IMR-90 (cell line): ENCODE measurements at regions not wholly inside any gene's neighbourhood (a gene's known extent, or its start where the extent isn't known, plus 50 kb on each side); places are given as distances from the start of the nearest gene placed in this dataset.

Source experiments
- ATAC-seq: fragments of 200-7000 bp; cut with Tn5 transposase; 2 replicates; pipeline ENCODE4 v1.9.1; 2020; ENCODE audit warnings: low read depth, mild to moderate bottlenecking, moderate library complexity
- BruUV-seq: library from RNA; stranded (reverse); fragments of 400-500 nt; replicated peaks from 2 replicates; lab custom pipeline; 2021; lab: Mats Ljungman, UMichigan
- CTCF ChIA-PET: fragments of 300-600 bp; formaldehyde crosslinking; extraction: SDS; loops from one replicate; lab custom pipeline; 2021; ENCODE audit warnings: antibody characterized with exemption; lab: Yijun Ruan, JAX
- POLR2A ChIA-PET: fragments of 300-600 bp; sonication (Branson Sonifier 250); formaldehyde crosslinking; loops from one replicate; lab custom pipeline; 2022; ENCODE audit warnings: antibody characterized with exemption; ENCODE audit not compliant: unreplicated experiment; lab: Charles Lee
- DNase-seq: peaks from one replicate; pipeline ENCODE4 v3.0.0; 2013
- H2AFZ ChIP-seq: replicated peaks from 2 replicates; pipeline ENCODE3; 2013; ENCODE audit warnings: low read length, mild to moderate bottlenecking; ENCODE audit not compliant: poor library complexity
- H2AK5ac ChIP-seq: 2 replicates; pipeline ENCODE4 v1.6.1; 2013; ENCODE audit warnings: low read depth, low read length, inconsistent platforms
- H2AK9ac ChIP-seq: replicated peaks from 2 replicates; pipeline ENCODE3; 2013; ENCODE audit warnings: mild to moderate bottlenecking, low read depth, low read length, moderate library complexity; ENCODE audit not compliant: poor library complexity
- H2BK120ac ChIP-seq: 2 replicates; pipeline ENCODE4 v1.6.1; 2013; ENCODE audit warnings: low read depth, low read length, inconsistent platforms
- H2BK15ac ChIP-seq: 3 replicates; pipeline ENCODE4 v1.6.1; 2013; ENCODE audit warnings: low read depth, low read length, inconsistent platforms
- H2BK20ac ChIP-seq: 2 replicates; pipeline ENCODE4 v1.6.1; 2013; ENCODE audit warnings: low read depth, mild to moderate bottlenecking, inconsistent platforms, low read length, moderate library complexity
- H2BK5ac ChIP-seq: 2 replicates; pipeline ENCODE4 v1.6.1; 2013; ENCODE audit warnings: mild to moderate bottlenecking, low read depth, low read length, inconsistent platforms; ENCODE audit not compliant: poor library complexity, severe bottlenecking
- H3K14ac ChIP-seq: replicated peaks from 2 replicates; pipeline ENCODE4 v1.6.1; 2013; ENCODE audit warnings: low read depth, low read length, inconsistent platforms
- H3K18ac ChIP-seq: 2 replicates; pipeline ENCODE4 v1.6.1; 2013; ENCODE audit warnings: low read depth, low read length, control low read depth
- H3K23ac ChIP-seq: 2 replicates; pipeline ENCODE4 v1.6.1; 2013; ENCODE audit warnings: low read depth, low read length, inconsistent platforms
- H3K27ac ChIP-seq: 2 replicates; pipeline ENCODE4 v1.5.1; 2013; ENCODE audit warnings: mild to moderate bottlenecking, control low read depth, low read length; ENCODE audit not compliant: insufficient read depth
- H3K27me3 ChIP-seq: 2 replicates; pipeline ENCODE4 v1.6.1; 2013; ENCODE audit warnings: low read length; ENCODE audit not compliant: control insufficient read depth, insufficient read depth
- H3K36me3 ChIP-seq: 2 replicates; pipeline ENCODE4 v1.6.1; 2013; ENCODE audit warnings: low read length, mixed read lengths; ENCODE audit not compliant: control insufficient read depth, insufficient read depth
- H3K4ac ChIP-seq: 2 replicates; pipeline ENCODE4 v1.6.1; 2013; ENCODE audit warnings: low read depth, low read length, inconsistent platforms
- H3K4me1 ChIP-seq: 2 replicates; pipeline ENCODE4 v1.6.1; 2013; ENCODE audit warnings: low read length, mixed read lengths; ENCODE audit not compliant: control insufficient read depth, insufficient read depth
- H3K4me2 ChIP-seq: 2 replicates; pipeline ENCODE4 v1.6.1; 2013; ENCODE audit warnings: low read depth, mild to moderate bottlenecking, control low read depth, low read length, moderate library complexity
- H3K4me3 ChIP-seq: 2 replicates; pipeline ENCODE4 v1.5.1; 2013; ENCODE audit warnings: low read depth, mild to moderate bottlenecking, control low read depth, low read length, moderate library complexity; ENCODE audit not compliant: insufficient read depth
- H3K56ac ChIP-seq: 2 replicates; pipeline ENCODE4 v1.6.1; 2013; ENCODE audit warnings: low read length, inconsistent platforms; ENCODE audit not compliant: insufficient read depth; ENCODE audit errors: extremely low read depth
- H3K79me1 ChIP-seq, 2 experiments: 2 replicates each; pipeline ENCODE4 v1.6.1; 2013; ENCODE audit warnings: low read length in 2 of 2, inconsistent platforms in 1 of 2, low read depth in 1 of 2
- H3K9ac ChIP-seq: 2 replicates; pipeline ENCODE4 v1.6.1; 2013; ENCODE audit warnings: low read depth, low read length, control low read depth
- H3K9me1 ChIP-seq: 2 replicates; pipeline ENCODE4 v1.6.1; 2013; ENCODE audit warnings: low read length, inconsistent platforms; ENCODE audit not compliant: insufficient read depth
- H3K9me3 ChIP-seq: 2 replicates; pipeline ENCODE4 v1.6.1; 2013; ENCODE audit warnings: low read length; ENCODE audit not compliant: control insufficient read depth, insufficient read depth
- H4K20me1 ChIP-seq: 2 replicates; pipeline ENCODE4 v1.6.1; 2013; ENCODE audit warnings: low read length, inconsistent platforms; ENCODE audit not compliant: insufficient read depth
- H4K5ac ChIP-seq: 2 replicates; pipeline ENCODE4 v1.6.1; 2013; ENCODE audit warnings: mild to moderate bottlenecking, low read depth, low read length, control low read depth
- H4K8ac ChIP-seq, 2 experiments: 2 replicates each; pipeline ENCODE4 v1.6.1; 2013; ENCODE audit warnings: low read depth in 2 of 2, low read length in 2 of 2, control low read depth in 1 of 2, inconsistent platforms in 1 of 2
- H4K91ac ChIP-seq: 2 replicates; pipeline ENCODE4 v1.6.1; 2013; ENCODE audit warnings: low read depth, low read length, inconsistent platforms; ENCODE audit not compliant: insufficient read depth
- BHLHE40 ChIP-seq: fragments of 150-350 bp; IDR thresholded peaks from 2 replicates; pipeline ENCODE4 v1.6.1; 2016; ENCODE audit warnings: mild to moderate bottlenecking, low read depth, low read length
- MAZ ChIP-seq: IDR thresholded peaks from 2 replicates; pipeline ENCODE4 v1.6.1; 2012; ENCODE audit warnings: low read depth, mild to moderate bottlenecking, low read length, improper control_type of control experiment, moderate library complexity, borderline replicate concordance
- MXI1 ChIP-seq: IDR thresholded peaks from 2 replicates; pipeline ENCODE4 v1.6.1; 2012; ENCODE audit warnings: low read depth, mild to moderate bottlenecking, low read length, moderate library complexity, borderline replicate concordance
- NFE2L2 ChIP-seq: fragments of 150-350 bp; IDR thresholded peaks from 2 replicates; pipeline ENCODE4 v1.6.1; 2016; ENCODE audit warnings: low read depth, mild to moderate bottlenecking, low read length
- RCOR1 ChIP-seq: IDR thresholded peaks from 2 replicates; pipeline ENCODE4 v1.6.1; 2012; ENCODE audit warnings: mild to moderate bottlenecking, low read length, improper control_type of control experiment; ENCODE audit not compliant: insufficient replicate concordance
- RFX5 ChIP-seq: IDR thresholded peaks from 2 replicates; pipeline ENCODE4 v1.8.0; 2012; ENCODE audit warnings: low read depth, mild to moderate bottlenecking, low read length, moderate library complexity
- SMC3 ChIP-seq: fragments of 150-350 bp; IDR thresholded peaks from 2 replicates; pipeline ENCODE4 v1.6.1; 2016; ENCODE audit warnings: low read depth, mild to moderate bottlenecking, antibody characterized with exemption, low read length, moderate library complexity
- WGBS, 2 experiments: methylation state at CpG; one replicate each; pipeline versions ENCODE4 v1.1.5 to v1.1.7; 2013; ENCODE audit warnings: missing lambda C conversion rate in 2 of 2; ENCODE audit not compliant: insufficient read length in 1 of 2; ENCODE audit errors: extremely low coverage in 2 of 2; 5-methylcytosine and 5-hydroxymethylcytosine counted together
- dilution Hi-C: fragments of 300-500 bp; cut with HindIII; formaldehyde crosslinking; loops from one replicate; pipeline ENCODE4 v1.14.3; 2018; ENCODE audit warnings: low sequenced_read_pairs; ENCODE audit not compliant: unreplicated experiment
- in situ Hi-C: fragments of 300-500 bp; cut with MboI; formaldehyde crosslinking; loops from 3 replicates; pipeline ENCODE4 v1.14.3; 2019; ENCODE audit warnings: low sequenced_read_pairs, inconsistent platforms, mixed read lengths
- intact Hi-C: fragments of 100-400 bp; cut with micrococcal nuclease; formaldehyde crosslinking; loops from 2 replicates; pipeline ENCODE4 v1.10.0; 2022
- TF ChIP-seq, protein P1 (sequence below): conservative IDR thresholded peaks from 2 replicates; pipeline ENCODE4 v1.5.1; 2012; ENCODE audit warnings: mild to moderate bottlenecking, low read depth, low read length, improper control_type of control experiment

DNA sequence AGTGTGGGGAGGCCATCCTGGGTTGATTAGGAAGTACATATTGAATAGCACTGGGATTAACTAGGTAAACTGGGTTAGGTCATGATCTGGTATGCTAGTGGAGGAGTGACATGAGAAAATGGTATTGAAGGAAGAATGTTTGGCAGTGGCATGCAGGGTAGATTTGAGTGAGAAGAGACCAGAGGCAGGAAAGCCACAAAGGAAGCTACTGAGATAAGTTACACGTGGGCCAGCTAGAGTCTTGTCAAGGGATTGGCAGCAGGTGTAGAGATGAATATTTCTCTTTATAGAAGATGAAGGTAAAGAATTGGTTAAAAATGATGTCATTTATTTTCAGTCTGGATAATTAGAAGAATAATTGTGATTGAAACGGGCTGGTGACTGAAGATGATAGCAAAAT is 91.0 kb upstream of the TPRG1 start:
- Histone ChIP-seq H4K5ac (no peak overlapping the region), H2BK20ac (no peak overlapping the region), H3K27me3 (peaks cover 4% of the 10 kb centered on the region; the same call in 1 of the 2 replicates), H3K14ac (no peak overlapping the region), H4K20me1 (no peaks in the 10 kb centered on the region), H2BK5ac (no peak overlapping the region), H3K79me1 (no peaks in the 10 kb centered on the region), H3K27ac (no peak overlapping the region), H3K23ac (no peak overlapping the region), H2BK15ac (no peak overlapping the region), H3K56ac (no peak overlapping the region), H3K4me2 (no peak overlapping the region), H3K18ac (no peak overlapping the region), H2BK120ac (no peak overlapping the region), H3K9ac (no peak overlapping the region), H3K4ac (no peak overlapping the region), H4K8ac (no peak overlapping the region), H2AFZ (no peak overlapping the region), H2AK5ac (no peak overlapping the region), H3K36me3 (no peaks in the 10 kb centered on the region), H3K4me3 (no peak overlapping the region), H3K9me1 (no peaks in the 10 kb centered on the region), H3K9me3 (no peaks in the 10 kb centered on the region), H3K4me1 (no peaks in the 10 kb centered on the region), H4K91ac (no peak overlapping the region), H2AK9ac (no peak overlapping the region)
- dilution Hi-C loops (no loop called here), intact Hi-C loops (no loop called here), in situ Hi-C loops (no loop called here)
- WGBS, 2 experiments, result 40% methylated on average over 2 of the region's 2 CpGs; no CpG with 5 or more reads in 1 of the 2 experiments
- ATAC-seq, result no peak
- no TSS peak for BruUV-seq
- ChIA-PET POLR2A (no interaction called here), CTCF (no interaction called here)
- DNase-seq, result no peak
- no peak for TF ChIP-seq NFE2L2
- TF ChIP-seq RFX5, result no peak
- TF ChIP-seq BHLHE40, result no peak
- no peak for TF ChIP-seq SMC3
- TF ChIP-seq RCOR1, result no peak
- TF ChIP-seq, protein P1, sequence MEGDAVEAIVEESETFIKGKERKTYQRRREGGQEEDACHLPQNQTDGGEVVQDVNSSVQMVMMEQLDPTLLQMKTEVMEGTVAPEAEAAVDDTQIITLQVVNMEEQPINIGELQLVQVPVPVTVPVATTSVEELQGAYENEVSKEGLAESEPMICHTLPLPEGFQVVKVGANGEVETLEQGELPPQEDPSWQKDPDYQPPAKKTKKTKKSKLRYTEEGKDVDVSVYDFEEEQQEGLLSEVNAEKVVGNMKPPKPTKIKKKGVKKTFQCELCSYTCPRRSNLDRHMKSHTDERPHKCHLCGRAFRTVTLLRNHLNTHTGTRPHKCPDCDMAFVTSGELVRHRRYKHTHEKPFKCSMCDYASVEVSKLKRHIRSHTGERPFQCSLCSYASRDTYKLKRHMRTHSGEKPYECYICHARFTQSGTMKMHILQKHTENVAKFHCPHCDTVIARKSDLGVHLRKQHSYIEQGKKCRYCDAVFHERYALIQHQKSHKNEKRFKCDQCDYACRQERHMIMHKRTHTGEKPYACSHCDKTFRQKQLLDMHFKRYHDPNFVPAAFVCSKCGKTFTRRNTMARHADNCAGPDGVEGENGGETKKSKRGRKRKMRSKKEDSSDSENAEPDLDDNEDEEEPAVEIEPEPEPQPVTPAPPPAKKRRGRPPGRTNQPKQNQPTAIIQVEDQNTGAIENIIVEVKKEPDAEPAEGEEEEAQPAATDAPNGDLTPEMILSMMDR, result no peak
- no peak for TF ChIP-seq MAZ
- TF ChIP-seq MXI1, result no peak
